GM06990 (cell line): ENCODE measurements at regions not wholly inside any gene's neighbourhood (a gene's known extent, or its start where the extent isn't known, plus 50 kb on each side); places are given as distances from the start of the nearest gene placed in this dataset.

ENCODE experiments used
- DNase-seq: peaks from one replicate; pipeline ENCODE4 v3.0.0-alpha.2; 2011; ENCODE audit not compliant: insufficient read length; ENCODE audit errors: extremely low read depth
- H3K27me3 ChIP-seq: replicated peaks from 2 replicates; pipeline ENCODE4 v1.6.0; 2011; ENCODE audit warnings: low read length; ENCODE audit not compliant: control insufficient read depth, insufficient read depth
- H3K36me3 ChIP-seq: 2 replicates; pipeline ENCODE4 v1.5.1; 2011; ENCODE audit warnings: low read length; ENCODE audit not compliant: control insufficient read depth, insufficient read depth
- H3K4me3 ChIP-seq: replicated peaks from 2 replicates; pipeline ENCODE4 v1.5.1; 2011; ENCODE audit warnings: low read depth, mild to moderate bottlenecking, control low read depth, low read length
- CTCF ChIP-seq: IDR thresholded peaks from 2 replicates; pipeline ENCODE4 v1.5.1; 2011; ENCODE audit warnings: low read length, control low read depth, mild to moderate bottlenecking, inconsistent platforms; ENCODE audit not compliant: insufficient read depth, poor library complexity, severe bottlenecking

GRCh38 chr9:79384501-79384900 lies 187.3 kb upstream of the TLE4 start:
- no peak for DNase-seq
- no peaks in the 10 kb centered on the region for H3K36me3 ChIP-seq
- H3K27me3 ChIP-seq: no peaks in the 10 kb centered on the region
- no peak overlapping the region for H3K4me3 ChIP-seq
- TF ChIP-seq CTCF: no peak

GRCh38 chr9:79387101-79387835 lies 184.5 kb upstream of the TLE4 start:
- DNase-seq: no peak
- TF ChIP-seq CTCF: no peak
- H3K36me3 ChIP-seq: no peaks in the 10 kb centered on the region
- no peaks in the 10 kb centered on the region; the same call in 1 of the 2 replicates for H3K27me3 ChIP-seq
- no peak overlapping the region for H3K4me3 ChIP-seq

GRCh38 chr9:79390077-79390698 lies 181.6 kb upstream of the TLE4 start:
- no peak for TF ChIP-seq CTCF

GRCh38 chr9:79390781-79391770 lies 180.7 kb upstream of the TLE4 start:
- Histone ChIP-seq H3K27me3 (no peaks in the 10 kb centered on the region; the same call in 1 of the 2 replicates), H3K36me3 (no peaks in the 10 kb centered on the region), H3K4me3 (no peak overlapping the region)
- no peak for TF ChIP-seq CTCF
- no peak for DNase-seq

More at GRCh38 chr9:79390077-79390698, 181.6 kb upstream of the TLE4 start:
- no peaks in the 10 kb centered on the region; the same call in 1 of the 2 replicates for H3K27me3 ChIP-seq
- H3K36me3 ChIP-seq: no peaks in the 10 kb centered on the region
- no peak for DNase-seq
- no peak overlapping the region for H3K4me3 ChIP-seq

- no peak overlapping the region for H3K4me3 ChIP-seq
- no peaks in the 10 kb centered on the region; the same call in 1 of the 2 replicates for H3K27me3 ChIP-seq
- no peak for DNase-seq
- no peak for TF ChIP-seq CTCF
- H3K36me3 ChIP-seq: no peaks in the 10 kb centered on the region
Observed at GRCh38 chr9:79395228-79395627, 176.5 kb upstream of the TLE4 start.
